GM12891 (cell line): ENCODE measurements at regions not wholly inside any gene's neighbourhood (a gene's known extent, or its start where the extent isn't known, plus 50 kb on each side); places are given as distances from the start of the nearest gene placed in this dataset.

Source experiments
- POLR2A ChIP-seq: IDR thresholded peaks from 2 replicates; pipeline ENCODE4 v1.6.1; 2011; ENCODE audit warnings: low read depth, low read length, control low read depth
- POLR2AphosphoS5 ChIP-seq: IDR thresholded peaks from 2 replicates; pipeline ENCODE4 v1.6.1; 2011; ENCODE audit warnings: low read depth, low read length, control low read depth
- TAF1 ChIP-seq: IDR thresholded peaks from 2 replicates; pipeline ENCODE4 v1.6.1; 2011; ENCODE audit warnings: low read depth, low read length, control low read depth

DNA sequence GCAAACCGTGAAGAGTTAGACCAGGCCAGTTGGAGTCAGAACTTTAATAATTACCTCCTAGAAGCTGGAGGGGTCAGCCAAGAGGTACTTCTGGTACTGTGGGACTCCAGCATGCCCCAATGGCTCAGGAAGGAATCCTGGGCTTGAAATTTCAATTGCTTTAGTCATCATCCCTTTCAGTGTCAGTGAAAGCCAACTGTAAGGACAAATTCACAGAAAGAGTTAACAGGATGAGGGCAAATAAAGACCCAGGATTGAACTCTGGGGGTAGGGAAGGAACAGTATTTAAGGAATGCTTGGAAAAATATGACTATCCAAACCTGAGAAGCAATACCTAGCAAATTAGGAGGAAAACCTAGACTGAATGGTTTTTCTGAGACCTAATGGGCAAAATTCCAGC lies 735.1 kb upstream of the MARCKS start:
- TF ChIP-seq TAF1 = no peak
- no peak for TF ChIP-seq POLR2AphosphoS5
- no peak for TF ChIP-seq POLR2A
